ENCODE measurements at regions not wholly inside any gene's neighbourhood (a gene's known extent, or its start where the extent isn't known, plus 50 kb on each side); places are given as distances from the start of the nearest gene placed in this dataset.

DNA sequence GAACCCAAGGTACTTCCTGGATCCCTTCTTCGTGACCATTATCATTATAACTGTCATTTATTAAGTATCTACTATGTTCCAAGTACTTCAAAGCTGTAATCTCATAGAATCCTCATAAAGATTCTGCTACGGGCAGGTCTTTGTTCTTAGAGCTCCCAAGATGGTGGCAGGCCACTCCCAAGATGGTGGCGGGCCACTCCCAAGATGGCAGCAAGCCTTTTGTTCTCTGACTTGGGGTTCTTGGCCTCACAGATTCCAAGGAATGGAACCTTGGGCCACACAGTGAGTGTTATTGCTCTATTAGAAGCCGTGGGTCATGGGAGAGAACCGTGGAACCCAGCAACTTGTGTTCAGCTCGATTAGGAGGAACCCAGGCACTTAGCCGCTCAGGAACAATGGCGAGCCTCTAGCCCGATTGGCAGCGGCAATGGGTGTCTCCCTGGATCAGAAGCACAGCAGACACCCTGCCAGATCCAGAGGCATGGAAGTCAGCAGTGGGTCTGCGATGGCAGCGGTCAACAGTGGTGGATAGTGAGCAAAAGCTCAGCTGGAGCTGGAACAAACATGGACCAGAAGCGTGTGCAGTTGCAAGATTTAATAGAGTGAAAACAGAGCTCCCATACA is 193.7 kb upstream of the BTG1 start:
- no TSS peak for BruUV-seq (replicated peaks)
- WGBS (ENCODE audit: insufficient coverage, insufficient replicate concordance, low lambda C conversion rate, missing lambda C conversion rate): 98% methylated on average over 13 of the region's 13 CpGs

More for the DNA sequence above, 193.7 kb upstream of the BTG1 start:
- ChIA-PET SMC1A (ENCODE audit: uncharacterized antibody, unreplicated experiment) (interaction anchor here (0.7 to 1.3 kb wide), 2 partner anchors 8 to 23 kb away, joined by 3 to 4 read pairs; no protein-coding TSS in a partner anchor), CTCF (no interaction called here), POLR2A (no interaction called here), RAD21 (ENCODE audit: unreplicated experiment) (no interaction called here)
- ATAC-seq (no peak), FAIRE-seq (no peak), DNase-seq (ENCODE audit: low read depth, low spot score) (no peak)
- no peak overlapping the region for H3K9ac ChIP-seq (ENCODE audit: control insufficient read depth, insufficient read depth, low read length)
- no peak overlapping the region for H3K4me3 ChIP-seq
- no peaks in the 10 kb centered on the region; the same call in 1 of the 3 replicates for H3K9me3 ChIP-seq (replicated peaks; ENCODE audit: control insufficient read depth, insufficient read depth, low read length)
- no peaks in the 10 kb centered on the region for H3K4me1 ChIP-seq (ENCODE audit: control insufficient read depth, insufficient read depth, low read length)
- in situ Hi-C loops (cut with MboI): no loop called here
- no peaks in the 10 kb centered on the region for H4K20me1 ChIP-seq (ENCODE audit: control insufficient read depth, insufficient read depth)
- no peaks in the 10 kb centered on the region; a peak in 2 of 4 replicates for H3K36me3 ChIP-seq (ENCODE audit: control insufficient read depth in 2 of 2, insufficient read depth in 2 of 2, low read length in 1 of 2)
- TF ChIP-seq YY1 (IDR thresholded peaks at IDR 0.05; ENCODE audit: low read depth, low read length) (peak; percentile 73; the same call in 1 of the 2 replicates), NFXL1 (IDR thresholded peaks at IDR 0.05; ENCODE audit: borderline replicate concordance) (no peak), EED (IDR thresholded peaks at IDR 0.05; ENCODE audit: low read depth) (no peak)
- TF ChIP-seq, protein P1, sequence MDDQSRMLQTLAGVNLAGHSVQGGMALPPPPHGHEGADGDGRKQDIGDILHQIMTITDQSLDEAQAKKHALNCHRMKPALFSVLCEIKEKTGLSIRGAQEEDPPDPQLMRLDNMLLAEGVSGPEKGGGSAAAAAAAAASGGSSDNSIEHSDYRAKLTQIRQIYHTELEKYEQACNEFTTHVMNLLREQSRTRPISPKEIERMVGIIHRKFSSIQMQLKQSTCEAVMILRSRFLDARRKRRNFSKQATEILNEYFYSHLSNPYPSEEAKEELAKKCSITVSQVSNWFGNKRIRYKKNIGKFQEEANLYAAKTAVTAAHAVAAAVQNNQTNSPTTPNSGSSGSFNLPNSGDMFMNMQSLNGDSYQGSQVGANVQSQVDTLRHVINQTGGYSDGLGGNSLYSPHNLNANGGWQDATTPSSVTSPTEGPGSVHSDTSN (IDR thresholded peaks at IDR 0.05; ENCODE audit: insufficient replicate concordance, low read depth, low read length): no peak
- TF ChIP-seq, protein P2, sequence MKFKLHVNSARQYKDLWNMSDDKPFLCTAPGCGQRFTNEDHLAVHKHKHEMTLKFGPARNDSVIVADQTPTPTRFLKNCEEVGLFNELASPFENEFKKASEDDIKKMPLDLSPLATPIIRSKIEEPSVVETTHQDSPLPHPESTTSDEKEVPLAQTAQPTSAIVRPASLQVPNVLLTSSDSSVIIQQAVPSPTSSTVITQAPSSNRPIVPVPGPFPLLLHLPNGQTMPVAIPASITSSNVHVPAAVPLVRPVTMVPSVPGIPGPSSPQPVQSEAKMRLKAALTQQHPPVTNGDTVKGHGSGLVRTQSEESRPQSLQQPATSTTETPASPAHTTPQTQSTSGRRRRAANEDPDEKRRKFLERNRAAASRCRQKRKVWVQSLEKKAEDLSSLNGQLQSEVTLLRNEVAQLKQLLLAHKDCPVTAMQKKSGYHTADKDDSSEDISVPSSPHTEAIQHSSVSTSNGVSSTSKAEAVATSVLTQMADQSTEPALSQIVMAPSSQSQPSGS (IDR thresholded peaks at IDR 0.05; ENCODE audit: low read length): no peak
- no peak overlapping the region for H2AFZ ChIP-seq (ENCODE audit: control insufficient read depth, low read depth, low read length)
- no peak overlapping the region for H3K4me2 ChIP-seq (ENCODE audit: control insufficient read depth, insufficient read depth)
- no peaks in the 10 kb centered on the region for H3K79me2 ChIP-seq (ENCODE audit: control insufficient read depth, insufficient read depth, low read length)
- H3K27ac ChIP-seq (ENCODE audit: control insufficient read depth, insufficient read depth): no peak overlapping the region
- intact Hi-C loops (cut with micrococcal nuclease; ENCODE audit: unreplicated experiment): no loop called here
- no peaks in the 10 kb centered on the region for H3K27me3 ChIP-seq (replicated peaks in 1 of 2; ENCODE audit: control insufficient read depth in 2 of 2, insufficient read depth in 2 of 2, low read length in 1 of 2)

All from GM12878 (cell line).